Tibial nerve (tissue), 4 donors: ENCODE measurements at regions not wholly inside any gene's neighbourhood (a gene's known extent, or its start where the extent isn't known, plus 50 kb on each side); places are given as distances from the start of the nearest gene placed in this dataset.

Source experiments
- DNase-seq, 2 donors: peaks; one replicate each; pipeline ENCODE4 v3.0.0-alpha.2; 2019; ENCODE audit warnings: low spot score in 2 of 2
- H3K27ac ChIP-seq, 4 donors: fragments of 200-600 bp; sonication (generic) in 3 of 4; one replicate each; pipeline ENCODE4 v1.5.1; 2017 to 2019; ENCODE audit warnings: mild to moderate bottlenecking in 1 of 4
- H3K27me3 ChIP-seq, 2 donors: fragments of 200-600 bp; sonication (generic) in 1 of 2; one replicate each; pipeline versions ENCODE4 v1.5.1 to v1.6.0; 2017 to 2019
- H3K36me3 ChIP-seq, 3 donors: fragments of 200-600 bp; sonication (generic); one replicate each; pipeline ENCODE4 v1.5.1; 2018 to 2019
- H3K4me1 ChIP-seq, 4 donors: fragments of 200-600 bp; sonication (generic) in 3 of 4; one replicate each; pipeline ENCODE4 v1.5.1; 2017 to 2019
- H3K4me3 ChIP-seq, 4 donors: fragments of 200-600 bp; sonication (generic) in 3 of 4; one replicate each; pipeline ENCODE4 v1.5.1; 2017 to 2019; ENCODE audit warnings: mild to moderate bottlenecking in 1 of 4, moderate library complexity in 1 of 4
- H3K9me3 ChIP-seq, 4 donors: fragments of 200-600 bp; sonication (generic) in 3 of 4; one replicate each; pipeline ENCODE4 v1.5.1; 2017 to 2019
- CTCF ChIP-seq, 5 experiments: fragments of 200-600 bp in 3 of 5; fragments of 450-650 bp in 2 of 5; sonication (generic) in 3 of 5; IDR thresholded peaks; one replicate each; pipeline ENCODE4 v1.5.1; 2016 to 2019; ENCODE audit warnings: antibody characterized with exemption in 5 of 5, mild to moderate bottlenecking in 3 of 5, moderate library complexity in 2 of 5
- EP300 ChIP-seq, 2 donors: sonication (generic); formaldehyde crosslinking; IDR thresholded peaks; one replicate each; pipeline ENCODE4 v1.6.1; 2017; ENCODE audit warnings: antibody characterized with exemption in 2 of 2, mild to moderate bottlenecking in 1 of 2
- POLR2A ChIP-seq, 2 donors: fragments of 450-650 bp; IDR thresholded peaks; one replicate each; pipeline ENCODE4 v1.6.1; 2017; ENCODE audit warnings: antibody characterized with exemption in 2 of 2, mild to moderate bottlenecking in 2 of 2, moderate library complexity in 2 of 2
- WGBS, 2 donors: methylation state at CpG; one replicate each; pipeline ENCODE4 v1.1.5; 2018; 5-methylcytosine and 5-hydroxymethylcytosine counted together

- Histone ChIP-seq H3K36me3 (no peaks in the 10 kb centered on the region), H3K9me3 (no peaks in the 10 kb centered on the region), H3K27me3 (no peaks in the 10 kb centered on the region), H3K4me1 (no peaks in the 10 kb centered on the region), H3K27ac (no peak overlapping the region), H3K4me3 (no peak overlapping the region)
- 90 to 94% methylated on average over 9 of the region's 9 CpGs for WGBS, 2 donors
- no peak for DNase-seq
- no peak for TF ChIP-seq CTCF (IDR thresholded peaks at IDR 0.05)
- TF ChIP-seq EP300 (IDR thresholded peaks at IDR 0.05), result no peak
Observed at GRCh38 chr10:128373071-128373749, 247.0 kb upstream of the MKI67 start.

- no peaks in the 10 kb centered on the region for H3K4me1 ChIP-seq
- H3K4me3 ChIP-seq, result no peak overlapping the region
- no peak for TF ChIP-seq POLR2A (IDR thresholded peaks at IDR 0.05)
- TF ChIP-seq EP300 (IDR thresholded peaks at IDR 0.05), result no peak
- no peak for TF ChIP-seq CTCF (IDR thresholded peaks at IDR 0.05)
- no peaks in the 10 kb centered on the region for H3K36me3 ChIP-seq
- WGBS, 2 donors, result 83 to 93% methylated on average over 6 to 7 of the region's 7 CpGs
- DNase-seq, result no peak
- no peaks in the 10 kb centered on the region for H3K27me3 ChIP-seq
- no peaks in the 10 kb centered on the region for H3K9me3 ChIP-seq
- no peak overlapping the region for H3K27ac ChIP-seq
Observed at GRCh38 chr10:128373831-128374230, 247.6 kb upstream of the MKI67 start.

- Histone ChIP-seq H3K9me3 (no peaks in the 10 kb centered on the region), H3K27ac (no peak overlapping the region), H3K4me3 (no peak overlapping the region), H3K36me3 (no peaks in the 10 kb centered on the region), H3K27me3 (no peaks in the 10 kb centered on the region), H3K4me1 (no peaks in the 10 kb centered on the region)
- TF ChIP-seq POLR2A (IDR thresholded peaks at IDR 0.05) (no peak), EP300 (IDR thresholded peaks at IDR 0.05) (no peak), CTCF (IDR thresholded peaks at IDR 0.05) (no peak)
- 70 to 74% methylated on average over 7 of the region's 7 CpGs for WGBS, 2 donors
- DNase-seq, result no peak
Observed at GRCh38 chr10:128375171-128375570, 248.9 kb upstream of the MKI67 start.

GRCh38 chr10:128377364-128377987, 251.3 kb upstream of the MKI67 start:
- no peaks in the 10 kb centered on the region for H3K27me3 ChIP-seq
- no peak overlapping the region for H3K4me3 ChIP-seq
- WGBS, 2 donors, result 75 to 78% methylated on average over 9 of the region's 9 CpGs
- no peaks in the 10 kb centered on the region for H3K36me3 ChIP-seq
- no peaks in the 10 kb centered on the region for H3K9me3 ChIP-seq
- TF ChIP-seq CTCF (IDR thresholded peaks at IDR 0.05) (no peak), POLR2A (IDR thresholded peaks at IDR 0.05) (no peak), EP300 (IDR thresholded peaks at IDR 0.05) (no peak)
- H3K27ac ChIP-seq, result no peak overlapping the region
- DNase-seq, result no peak
- H3K4me1 ChIP-seq, result no peaks in the 10 kb centered on the region

GRCh38 chr10:128377988-128378387, 251.8 kb upstream of the MKI67 start:
- 62 to 67% methylated on average over 3 of the region's 3 CpGs for WGBS, 2 donors
- DNase-seq, result no peak
- Histone ChIP-seq H3K4me3 (no peak overlapping the region), H3K27me3 (no peaks in the 10 kb centered on the region), H3K27ac (no peak overlapping the region), H3K9me3 (no peaks in the 10 kb centered on the region), H3K36me3 (no peaks in the 10 kb centered on the region), H3K4me1 (no peaks in the 10 kb centered on the region)
- no peak for TF ChIP-seq POLR2A (IDR thresholded peaks at IDR 0.05)
